ENCODE measurements at regions not wholly inside any gene's neighbourhood (a gene's known extent, or its start where the extent isn't known, plus 50 kb on each side); places are given as distances from the start of the nearest gene placed in this dataset.

GRCh38 chr13:75073786-75074185 is 408.2 kb downstream of the TBC1D4 start:
- TF ChIP-seq POLR2A (IDR thresholded peaks at IDR 0.05; ENCODE audit: low read depth) (no peak), CTCF (IDR thresholded peaks at IDR 0.05) (no peak), EP300 (IDR thresholded peaks at IDR 0.05) (no peak), POLR2AphosphoS5 (IDR thresholded peaks at IDR 0.05) (no peak)
